ENCODE measurements at regions not wholly inside any gene's neighbourhood (a gene's known extent, or its start where the extent isn't known, plus 50 kb on each side); places are given as distances from the start of the nearest gene placed in this dataset.

DNA sequence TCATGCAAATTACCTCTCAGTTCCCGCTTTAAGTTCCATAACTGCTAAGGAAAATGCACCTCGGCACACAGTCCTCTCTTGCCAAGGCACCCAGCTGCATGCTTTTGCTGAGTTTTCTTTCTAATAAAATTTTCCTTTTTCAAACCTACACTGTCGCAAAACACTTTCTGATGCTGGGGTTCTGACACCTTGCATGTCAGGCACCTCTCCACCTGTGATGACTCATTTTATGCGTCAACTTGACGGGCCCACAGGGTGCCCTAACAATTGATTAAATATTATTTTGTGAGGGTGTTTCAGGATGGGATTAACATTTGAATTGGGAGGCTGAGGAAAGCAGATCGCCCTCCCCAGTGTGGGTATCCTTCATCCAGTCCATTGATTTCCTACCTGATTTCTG lies 291.0 kb upstream of the STS start:
- TF ChIP-seq, protein P1, sequence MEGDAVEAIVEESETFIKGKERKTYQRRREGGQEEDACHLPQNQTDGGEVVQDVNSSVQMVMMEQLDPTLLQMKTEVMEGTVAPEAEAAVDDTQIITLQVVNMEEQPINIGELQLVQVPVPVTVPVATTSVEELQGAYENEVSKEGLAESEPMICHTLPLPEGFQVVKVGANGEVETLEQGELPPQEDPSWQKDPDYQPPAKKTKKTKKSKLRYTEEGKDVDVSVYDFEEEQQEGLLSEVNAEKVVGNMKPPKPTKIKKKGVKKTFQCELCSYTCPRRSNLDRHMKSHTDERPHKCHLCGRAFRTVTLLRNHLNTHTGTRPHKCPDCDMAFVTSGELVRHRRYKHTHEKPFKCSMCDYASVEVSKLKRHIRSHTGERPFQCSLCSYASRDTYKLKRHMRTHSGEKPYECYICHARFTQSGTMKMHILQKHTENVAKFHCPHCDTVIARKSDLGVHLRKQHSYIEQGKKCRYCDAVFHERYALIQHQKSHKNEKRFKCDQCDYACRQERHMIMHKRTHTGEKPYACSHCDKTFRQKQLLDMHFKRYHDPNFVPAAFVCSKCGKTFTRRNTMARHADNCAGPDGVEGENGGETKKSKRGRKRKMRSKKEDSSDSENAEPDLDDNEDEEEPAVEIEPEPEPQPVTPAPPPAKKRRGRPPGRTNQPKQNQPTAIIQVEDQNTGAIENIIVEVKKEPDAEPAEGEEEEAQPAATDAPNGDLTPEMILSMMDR (conservative IDR thresholded peaks at IDR 0.05 in 1 of 2, IDR thresholded peaks at IDR 0.05 in 1 of 2; ENCODE audit: low read depth in 1 of 2, low read length in 2 of 2) = no peak
- TF ChIP-seq EZH2 (IDR thresholded peaks at IDR 0.05; ENCODE audit: low read length, missing control alignments) = no peak

All from fibroblast of lung (primary cell).